Spleen (tissue), 11 donors: ENCODE measurements at regions not wholly inside any gene's neighbourhood (a gene's known extent, or its start where the extent isn't known, plus 50 kb on each side); places are given as distances from the start of the nearest gene placed in this dataset.

Experiments used
- DNase-seq: peaks from one replicate; pipeline ENCODE4 v3.0.0-alpha.2; 2020
- H3K27ac ChIP-seq, 8 donors: fragments of 200-600 bp; sonication (generic) in 7 of 8; 1 replicate in 4 of 8; 2 replicates in 4 of 8; pipeline versions ENCODE4 v1.5.0 to v1.8.0; 2016 to 2021; ENCODE audit warnings: inconsistent platforms in 4 of 8, mild to moderate bottlenecking in 4 of 8, moderate library complexity in 1 of 8
- H3K27me3 ChIP-seq, 7 donors: fragments of 200-600 bp; sonication (generic) in 6 of 7; replicated peaks in 1 of 7; 1 replicate in 4 of 7; 2 replicates in 3 of 7; pipeline versions ENCODE4 v1.5.0 to v1.8.0; 2016 to 2021; ENCODE audit warnings: inconsistent platforms in 3 of 7, mild to moderate bottlenecking in 1 of 7
- H3K36me3 ChIP-seq, 6 donors: fragments of 200-600 bp; sonication (generic) in 5 of 6; 1 replicate in 4 of 6; 2 replicates in 2 of 6; pipeline versions ENCODE4 v1.5.0 to v1.8.0; 2016 to 2021; ENCODE audit warnings: inconsistent platforms in 2 of 6
- H3K4me1 ChIP-seq, 6 donors: fragments of 200-600 bp; sonication (generic) in 5 of 6; 1 replicate in 3 of 6; 2 replicates in 3 of 6; pipeline versions ENCODE4 v1.5.0 to v1.8.0; 2016 to 2021; ENCODE audit warnings: inconsistent platforms in 3 of 6
- H3K4me3 ChIP-seq, 8 donors: fragments of 200-600 bp; sonication (generic) in 7 of 8; 1 replicate in 4 of 8; 2 replicates in 4 of 8; pipeline versions ENCODE4 v1.5.0 to v1.8.0; 2016 to 2021; ENCODE audit warnings: inconsistent platforms in 4 of 8, mild to moderate bottlenecking in 4 of 8, moderate library complexity in 2 of 8
- H3K9me3 ChIP-seq, 8 donors: fragments of 200-600 bp; sonication (generic) in 7 of 8; 1 replicate in 4 of 8; 2 replicates in 4 of 8; pipeline versions ENCODE4 v1.5.0 to v1.8.0; 2016 to 2021; ENCODE audit warnings: inconsistent platforms in 4 of 8
- POLR2A ChIP-seq, 3 donors: fragments of 450-650 bp; IDR thresholded peaks; one replicate each; pipeline ENCODE4 v1.5.1; 2017; ENCODE audit warnings: antibody characterized with exemption in 3 of 3, mild to moderate bottlenecking in 1 of 3
- POLR2AphosphoS5 ChIP-seq, 3 donors: sonication (generic); formaldehyde crosslinking; IDR thresholded peaks; one replicate each; pipeline ENCODE4 v1.5.1; 2017; ENCODE audit warnings: antibody characterized with exemption in 3 of 3
- whole genome bisulfite sequencing, 5 donors: extraction: QIAGEN DNeasy Blood & Tissue Kit in 3 of 5; methylation state at CpG; one replicate each; pipeline versions ENCODE4 v1.1.5 to v1.1.7; 2013 to 2018; 5-methylcytosine and 5-hydroxymethylcytosine counted together
- intact Hi-C: fragments of 100-400 bp; cut with DNase I; formaldehyde crosslinking; loops from one replicate; pipeline ENCODE4 v1.15.0; 2023; ENCODE audit warnings: low total_unique reads
- TF ChIP-seq, protein P1 (sequence below), 11 experiments: fragments of 200-600 bp in 7 of 11; fragments of 450-650 bp in 4 of 11; sonication (generic) in 4 of 11; IDR thresholded peaks in 8 of 11; conservative IDR thresholded peaks in 3 of 11; 1 replicate in 7 of 11; 2 replicates in 4 of 11; pipeline versions ENCODE4 v1.4.0 to v1.8.0; 2016 to 2021; ENCODE audit warnings: antibody characterized with exemption in 11 of 11, inconsistent platforms in 4 of 11, mild to moderate bottlenecking in 1 of 11
- donor health status: healthy with polysubstance abuse.
- donor health status: DM: no; HTN: no; CAD: no; lungs with moderate emphysema.
- donor health status: DM: no; HTN: no; CAD: no.
- donor health status: Bipolar disorder and iron deficiency.
- donor health status: healthy.
- donor health status: DM: no; HTN: no; CAD: no.
- donor health status: DM: yes; HTN: yes; CAD: no.

DNA sequence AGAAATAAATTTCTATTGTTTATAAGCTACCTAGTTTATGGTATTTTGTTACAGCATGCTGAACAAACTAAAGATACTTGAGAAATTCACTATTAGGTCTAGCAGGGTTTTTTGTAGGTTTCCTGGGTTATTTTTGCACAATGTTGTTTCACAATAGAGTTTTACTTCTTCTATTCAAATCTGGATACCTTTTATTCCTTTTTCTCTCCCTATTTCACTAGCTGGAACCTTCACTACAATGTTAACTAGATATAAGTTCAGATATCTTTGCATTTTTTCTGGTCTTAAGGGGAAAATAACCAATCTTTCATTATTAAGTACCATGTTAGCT, 237.7 kb upstream of the CITED2 start:
- Histone ChIP-seq H3K4me1 (peaks cover 0 to 13% (median 0%) of the 10 kb centered on the region in 6 donors), H3K4me3 (no peak overlapping the region), H3K9me3 (no peaks in the 10 kb centered on the region), H3K27ac (no peak overlapping the region), H3K36me3 (no peaks in the 10 kb centered on the region), H3K27me3 (no peaks in the 10 kb centered on the region)
- no peak for DNase-seq
- intact Hi-C loops: no loop called here
- TF ChIP-seq, protein P1, sequence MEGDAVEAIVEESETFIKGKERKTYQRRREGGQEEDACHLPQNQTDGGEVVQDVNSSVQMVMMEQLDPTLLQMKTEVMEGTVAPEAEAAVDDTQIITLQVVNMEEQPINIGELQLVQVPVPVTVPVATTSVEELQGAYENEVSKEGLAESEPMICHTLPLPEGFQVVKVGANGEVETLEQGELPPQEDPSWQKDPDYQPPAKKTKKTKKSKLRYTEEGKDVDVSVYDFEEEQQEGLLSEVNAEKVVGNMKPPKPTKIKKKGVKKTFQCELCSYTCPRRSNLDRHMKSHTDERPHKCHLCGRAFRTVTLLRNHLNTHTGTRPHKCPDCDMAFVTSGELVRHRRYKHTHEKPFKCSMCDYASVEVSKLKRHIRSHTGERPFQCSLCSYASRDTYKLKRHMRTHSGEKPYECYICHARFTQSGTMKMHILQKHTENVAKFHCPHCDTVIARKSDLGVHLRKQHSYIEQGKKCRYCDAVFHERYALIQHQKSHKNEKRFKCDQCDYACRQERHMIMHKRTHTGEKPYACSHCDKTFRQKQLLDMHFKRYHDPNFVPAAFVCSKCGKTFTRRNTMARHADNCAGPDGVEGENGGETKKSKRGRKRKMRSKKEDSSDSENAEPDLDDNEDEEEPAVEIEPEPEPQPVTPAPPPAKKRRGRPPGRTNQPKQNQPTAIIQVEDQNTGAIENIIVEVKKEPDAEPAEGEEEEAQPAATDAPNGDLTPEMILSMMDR (IDR thresholded peaks at IDR 0.05 in 8 of 11, conservative IDR thresholded peaks at IDR 0.05 in 3 of 11): no peak
- TF ChIP-seq POLR2A (IDR thresholded peaks at IDR 0.05) (no peak), POLR2AphosphoS5 (IDR thresholded peaks at IDR 0.05) (no peak)

DNA sequence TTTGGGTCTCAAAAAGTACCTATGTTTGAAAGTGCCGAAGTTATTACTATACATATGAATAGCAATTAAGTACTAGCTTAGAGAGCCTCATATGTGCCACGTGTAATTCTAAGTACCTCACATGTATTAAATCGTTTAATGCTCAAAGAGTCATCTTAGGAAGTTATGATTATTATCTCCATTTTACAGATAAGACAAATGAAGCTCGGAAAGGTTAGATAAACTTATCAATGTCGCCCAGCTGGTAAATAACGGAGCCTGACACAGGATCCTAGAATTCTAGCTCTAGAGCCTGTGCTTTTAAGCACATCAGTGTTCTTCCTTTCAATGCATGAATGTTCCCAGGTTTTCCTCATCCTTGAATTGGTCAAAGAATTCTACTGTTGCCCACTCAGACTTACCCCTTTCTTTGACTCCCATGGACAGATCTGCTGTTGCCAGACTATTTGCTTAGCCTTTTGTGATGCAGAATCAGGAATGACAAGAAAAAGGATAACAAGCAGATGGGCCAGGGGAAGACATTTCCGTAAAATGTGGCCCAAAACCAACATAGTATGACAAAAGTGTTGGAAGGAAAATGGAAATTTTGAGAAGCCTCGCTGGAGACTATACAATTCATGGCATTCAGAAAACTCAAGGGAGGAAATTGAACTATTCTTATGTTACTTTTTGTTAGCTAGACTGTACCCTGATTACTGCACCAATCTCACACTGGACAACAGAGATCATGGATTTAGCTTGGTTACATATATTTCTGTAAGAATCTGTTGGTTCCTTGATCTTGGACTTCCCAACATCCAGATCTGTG, 237.1 kb upstream of the CITED2 start:
- Histone ChIP-seq H3K4me3 (no peak overlapping the region), H3K27me3 (no peaks in the 10 kb centered on the region), H3K4me1 (peaks cover 0 to 13% (median 0%) of the 10 kb centered on the region in 6 donors), H3K9me3 (no peaks in the 10 kb centered on the region), H3K27ac (no peak overlapping the region), H3K36me3 (no peaks in the 10 kb centered on the region)
- TF ChIP-seq POLR2AphosphoS5 (IDR thresholded peaks at IDR 0.05): no peak
- TF ChIP-seq, protein P1 (IDR thresholded peaks at IDR 0.05 in 8 of 11, conservative IDR thresholded peaks at IDR 0.05 in 3 of 11): no peak
- no peak for TF ChIP-seq POLR2A (IDR thresholded peaks at IDR 0.05)
- DNase-seq: no peak
- WGBS, 5 donors: 75 to 91% (median 76%) methylated on average over 8 of the region's 8 CpGs
- intact Hi-C loops: no loop called here

- 64 to 89% (median 76%) methylated on average over 3 of the region's 3 CpGs for WGBS, 5 donors
- TF ChIP-seq POLR2AphosphoS5 (IDR thresholded peaks at IDR 0.05): no peak
- TF ChIP-seq POLR2A (IDR thresholded peaks at IDR 0.05): no peak
- TF ChIP-seq, protein P1 (IDR thresholded peaks at IDR 0.05 in 8 of 11, conservative IDR thresholded peaks at IDR 0.05 in 3 of 11): no peak
- H3K9me3 ChIP-seq: no peaks in the 10 kb centered on the region
- H3K27ac ChIP-seq: peak overlapping the region in 3 of 8 donors; percentile 22 to 58 (median 38)
- no peak for DNase-seq
- peaks cover 0 to 13% (median 0%) of the 10 kb centered on the region in 6 donors for H3K4me1 ChIP-seq
- no peak overlapping the region for H3K4me3 ChIP-seq
- intact Hi-C loops: no loop called here
- peaks cover 0 to 5% (median 0%) of the 10 kb centered on the region in 7 donors for H3K27me3 ChIP-seq
- H3K36me3 ChIP-seq: no peaks in the 10 kb centered on the region
These were observed 234.2 kb upstream of the CITED2 start for GRCh38 chr6:139608466-139609261.

DNA sequence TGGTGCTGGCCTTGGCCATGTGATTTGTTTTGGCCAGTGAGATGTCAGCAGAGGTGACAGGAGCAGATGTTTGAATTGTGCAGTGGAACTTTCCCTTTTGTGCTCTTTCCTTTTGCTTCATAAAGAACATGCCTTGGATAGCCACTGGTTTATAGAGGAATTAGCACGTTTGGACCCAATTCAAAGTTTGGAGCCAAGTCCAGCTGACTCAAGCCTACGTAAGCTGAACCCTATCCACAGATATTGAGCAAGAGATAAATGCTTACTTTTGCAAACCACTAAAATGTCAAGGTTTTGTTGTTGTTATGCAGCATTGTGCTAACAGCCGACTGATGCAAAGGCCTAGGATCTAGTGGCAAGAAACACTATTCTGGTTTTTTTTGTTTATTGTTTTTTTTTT, 230.9 kb upstream of the CITED2 start:
- no peak for DNase-seq
- TF ChIP-seq, protein P1 (IDR thresholded peaks at IDR 0.05 in 8 of 11, conservative IDR thresholded peaks at IDR 0.05 in 3 of 11): no peak
- no peak for TF ChIP-seq POLR2AphosphoS5 (IDR thresholded peaks at IDR 0.05)
- TF ChIP-seq POLR2A (IDR thresholded peaks at IDR 0.05): no peak
- Histone ChIP-seq H3K4me1 (peaks cover 0 to 7% (median 2%) of the 10 kb centered on the region in 6 donors), H3K9me3 (no peaks in the 10 kb centered on the region), H3K27me3 (peaks cover 0 to 8% (median 0%) of the 10 kb centered on the region in 7 donors), H3K4me3 (no peak overlapping the region), H3K36me3 (no peaks in the 10 kb centered on the region), H3K27ac (peak overlapping the region in 2 of 8 donors; percentile 50 to 63)
- 84 to 91% (median 84%) methylated on average over 3 of the region's 3 CpGs for WGBS, 5 donors
- intact Hi-C loops: no loop called here
